MM.1S (cell line): ENCODE measurements at regions not wholly inside any gene's neighbourhood (a gene's known extent, or its start where the extent isn't known, plus 50 kb on each side); places are given as distances from the start of the nearest gene placed in this dataset.

Experiments
- CTCF ChIP-seq: fragments of 300-600 bp; sonication (generic); IDR thresholded peaks from 2 replicates; pipeline ENCODE4 v1.5.1; 2016; ENCODE audit warnings: antibody characterized with exemption, low read length, mixed read lengths
- EZH2 ChIP-seq: fragments of 300-600 bp; sonication (generic); optimal IDR thresholded peaks from 2 replicates; pipeline ENCODE3; 2017; ENCODE audit warnings: low read depth, mild to moderate bottlenecking, antibody characterized with exemption, low read length, mixed read lengths
- EZH2phosphoT487 ChIP-seq: fragments of 300-600 bp; sonication (generic); IDR thresholded peaks from 2 replicates; pipeline ENCODE4 v1.6.1; 2018; ENCODE audit warnings: antibody characterized with exemption, low read length

DNA sequence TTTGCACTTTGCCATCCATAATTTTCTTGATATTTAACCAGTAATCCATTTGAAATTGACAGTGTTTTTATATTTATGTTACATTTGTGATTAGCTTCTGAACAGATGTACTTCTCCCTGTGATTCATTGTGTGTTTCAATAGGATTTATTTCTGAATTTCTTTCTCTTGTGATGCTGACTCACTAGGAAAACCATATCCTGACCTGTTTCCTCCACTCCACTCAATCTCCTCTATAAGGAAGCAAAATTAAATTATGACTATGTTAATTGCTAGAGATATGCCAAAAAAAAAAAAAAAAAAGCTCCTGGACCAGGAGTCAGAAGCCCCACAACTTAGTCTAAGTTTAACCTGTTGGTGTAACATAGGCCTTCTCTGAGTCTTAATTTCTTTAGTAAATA lies 614.6 kb upstream of the SPRY2 start:
- no peak for TF ChIP-seq CTCF
- TF ChIP-seq EZH2, result no peak
- TF ChIP-seq EZH2phosphoT487, result no peak
